Spleen (tissue), 7 donors: ENCODE measurements at regions not wholly inside any gene's neighbourhood (a gene's known extent, or its start where the extent isn't known, plus 50 kb on each side); places are given as distances from the start of the nearest gene placed in this dataset.

ENCODE experiments used
- POLR2AphosphoS5 ChIP-seq, 3 donors: sonication (generic); formaldehyde crosslinking; IDR thresholded peaks; one replicate each; pipeline ENCODE4 v1.5.1; 2017; ENCODE audit warnings: antibody characterized with exemption in 3 of 3
- TF ChIP-seq, protein P1 (sequence below), 11 experiments: fragments of 200-600 bp in 7 of 11; fragments of 450-650 bp in 4 of 11; sonication (generic) in 4 of 11; IDR thresholded peaks in 8 of 11; conservative IDR thresholded peaks in 3 of 11; 1 replicate in 7 of 11; 2 replicates in 4 of 11; pipeline versions ENCODE4 v1.4.0 to v1.8.0; 2016 to 2021; ENCODE audit warnings: antibody characterized with exemption in 11 of 11, inconsistent platforms in 4 of 11, mild to moderate bottlenecking in 1 of 11
- donor health status: DM: no; HTN: no; CAD: no; lungs with moderate emphysema.
- donor health status: DM: no; HTN: no; CAD: no.
- donor health status: DM: no; HTN: no; CAD: no.

DNA sequence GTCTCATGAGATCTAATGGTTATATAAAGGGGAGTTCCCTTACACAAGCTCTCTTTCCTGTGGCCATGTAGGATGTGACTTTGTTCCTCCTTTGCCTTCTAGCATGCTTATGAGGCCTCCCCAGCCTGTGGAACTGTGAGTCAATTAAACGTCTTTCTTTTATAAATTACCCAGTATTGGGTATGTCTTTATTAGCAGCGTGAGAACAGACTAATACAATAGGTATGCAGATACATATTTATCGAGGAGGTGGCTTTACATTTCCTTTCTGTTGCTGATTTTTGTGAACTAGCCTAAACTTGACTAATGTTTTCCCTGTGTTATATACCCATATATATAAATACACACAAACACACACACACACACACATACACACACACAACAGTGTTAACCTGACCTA lies 80.2 kb downstream of the VCX2 start:
- no peak for TF ChIP-seq POLR2AphosphoS5 (IDR thresholded peaks at IDR 0.05)
- TF ChIP-seq, protein P1, sequence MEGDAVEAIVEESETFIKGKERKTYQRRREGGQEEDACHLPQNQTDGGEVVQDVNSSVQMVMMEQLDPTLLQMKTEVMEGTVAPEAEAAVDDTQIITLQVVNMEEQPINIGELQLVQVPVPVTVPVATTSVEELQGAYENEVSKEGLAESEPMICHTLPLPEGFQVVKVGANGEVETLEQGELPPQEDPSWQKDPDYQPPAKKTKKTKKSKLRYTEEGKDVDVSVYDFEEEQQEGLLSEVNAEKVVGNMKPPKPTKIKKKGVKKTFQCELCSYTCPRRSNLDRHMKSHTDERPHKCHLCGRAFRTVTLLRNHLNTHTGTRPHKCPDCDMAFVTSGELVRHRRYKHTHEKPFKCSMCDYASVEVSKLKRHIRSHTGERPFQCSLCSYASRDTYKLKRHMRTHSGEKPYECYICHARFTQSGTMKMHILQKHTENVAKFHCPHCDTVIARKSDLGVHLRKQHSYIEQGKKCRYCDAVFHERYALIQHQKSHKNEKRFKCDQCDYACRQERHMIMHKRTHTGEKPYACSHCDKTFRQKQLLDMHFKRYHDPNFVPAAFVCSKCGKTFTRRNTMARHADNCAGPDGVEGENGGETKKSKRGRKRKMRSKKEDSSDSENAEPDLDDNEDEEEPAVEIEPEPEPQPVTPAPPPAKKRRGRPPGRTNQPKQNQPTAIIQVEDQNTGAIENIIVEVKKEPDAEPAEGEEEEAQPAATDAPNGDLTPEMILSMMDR (IDR thresholded peaks at IDR 0.05 in 8 of 11, conservative IDR thresholded peaks at IDR 0.05 in 3 of 11) = no peak
